SK-N-MC (cell line): ENCODE measurements at regions not wholly inside any gene's neighbourhood (a gene's known extent, or its start where the extent isn't known, plus 50 kb on each side); places are given as distances from the start of the nearest gene placed in this dataset.

Experiments
- DNase-seq: peaks from one replicate; pipeline ENCODE4 v3.0.0-alpha.2; 2011; ENCODE audit warnings: low read depth, low spot score
- H3K27ac ChIP-seq: fragments of 200-600 bp; sonication (generic); 2 replicates; pipeline ENCODE4 v1.5.1; 2016; ENCODE audit warnings: mixed run types
- H3K36me3 ChIP-seq: fragments of 200-600 bp; sonication (generic); 2 replicates; pipeline ENCODE4 v1.6.1; 2017; ENCODE audit warnings: antibody characterized with exemption, low read length, mixed read lengths; ENCODE audit not compliant: insufficient read depth
- H3K4me3 ChIP-seq: fragments of 200-600 bp; sonication (generic); 2 replicates; pipeline ENCODE4 v1.5.1; 2016
- H3K9ac ChIP-seq: fragments of 200-600 bp; sonication (generic); 2 replicates; pipeline ENCODE4 v1.8.0; 2017; ENCODE audit warnings: mixed run types, mixed read lengths; ENCODE audit not compliant: insufficient read length
- H3K9me3 ChIP-seq: fragments of 200-600 bp; sonication (generic); 2 replicates; pipeline ENCODE4 v1.6.1; 2017; ENCODE audit warnings: low read depth, mild to moderate bottlenecking, antibody characterized with exemption, low read length, moderate library complexity, mixed read lengths
- EZH2 ChIP-seq: fragments of 200-600 bp; sonication (generic); IDR thresholded peaks from one replicate; pipeline ENCODE4 v1.6.1; 2017; ENCODE audit warnings: antibody characterized with exemption
- FOXP2 ChIP-seq: optimal IDR thresholded peaks from 2 replicates; pipeline ENCODE3; 2011; ENCODE audit warnings: mild to moderate bottlenecking, moderate library complexity; ENCODE audit not compliant: insufficient read depth; ENCODE audit errors: extremely low read length, control extremely low read depth
- POLR2AphosphoS5 ChIP-seq: IDR thresholded peaks from 2 replicates; pipeline ENCODE4 v1.6.1; 2012; ENCODE audit warnings: mild to moderate bottlenecking, low read depth, low read length, borderline replicate concordance

GRCh38 chr13:21894091-21894490 is 223.2 kb downstream of the FGF9 start:
- H3K36me3 ChIP-seq, result no peaks in the 10 kb centered on the region
- TF ChIP-seq FOXP2 (no peak), EZH2 (no peak), POLR2AphosphoS5 (no peak)

GRCh38 chr13:21894703-21895699 is 224.1 kb downstream of the FGF9 start:
- no peaks in the 10 kb centered on the region for H3K9me3 ChIP-seq
- DNase-seq, result no peak
- no peak for TF ChIP-seq POLR2AphosphoS5
- TF ChIP-seq FOXP2, result no peak
- no peak for TF ChIP-seq EZH2
- H3K4me3 ChIP-seq, result no peak overlapping the region
- H3K27ac ChIP-seq, result no peak overlapping the region
- no peak overlapping the region for H3K9ac ChIP-seq
- H3K36me3 ChIP-seq, result no peaks in the 10 kb centered on the region

More at GRCh38 chr13:21894091-21894490, 223.2 kb downstream of the FGF9 start:
- H3K27ac ChIP-seq, result no peak overlapping the region
- no peaks in the 10 kb centered on the region for H3K9me3 ChIP-seq
- H3K4me3 ChIP-seq, result no peak overlapping the region
- no peak for DNase-seq
- H3K9ac ChIP-seq, result no peak overlapping the region

- no peak for DNase-seq
- Histone ChIP-seq H3K9me3 (no peaks in the 10 kb centered on the region), H3K36me3 (no peaks in the 10 kb centered on the region)
These were observed 224.9 kb downstream of the FGF9 start for GRCh38 chr13:21895779-21896178.

GRCh38 chr13:21897161-21897560 is 226.3 kb downstream of the FGF9 start:
- Histone ChIP-seq H3K9me3 (no peaks in the 10 kb centered on the region), H3K27ac (no peak overlapping the region), H3K9ac (no peak overlapping the region), H3K36me3 (no peaks in the 10 kb centered on the region), H3K4me3 (no peak overlapping the region)
- no peak for TF ChIP-seq POLR2AphosphoS5
- no peak for TF ChIP-seq FOXP2
- no peak for DNase-seq

More at GRCh38 chr13:21895779-21896178, 224.9 kb downstream of the FGF9 start:
- H3K4me3 ChIP-seq, result no peak overlapping the region
- no peak overlapping the region for H3K27ac ChIP-seq
- TF ChIP-seq FOXP2, result no peak
- TF ChIP-seq EZH2, result no peak
- no peak for TF ChIP-seq POLR2AphosphoS5
- H3K9ac ChIP-seq, result no peak overlapping the region

- Histone ChIP-seq H3K9ac (no peak overlapping the region), H3K27ac (no peak overlapping the region), H3K4me3 (no peak overlapping the region), H3K9me3 (no peaks in the 10 kb centered on the region), H3K36me3 (no peaks in the 10 kb centered on the region)
- DNase-seq, result no peak
- no peak for TF ChIP-seq POLR2AphosphoS5
- TF ChIP-seq FOXP2, result no peak
- TF ChIP-seq EZH2, result no peak
These were observed 227.6 kb downstream of the FGF9 start for GRCh38 chr13:21898459-21898858.

- Histone ChIP-seq H3K4me3 (no peak overlapping the region), H3K36me3 (no peaks in the 10 kb centered on the region), H3K9ac (no peak overlapping the region), H3K27ac (no peak overlapping the region), H3K9me3 (no peaks in the 10 kb centered on the region)
- DNase-seq, result no peak
- TF ChIP-seq FOXP2, result no peak
- TF ChIP-seq EZH2, result no peak
- no peak for TF ChIP-seq POLR2AphosphoS5
These were observed 228.1 kb downstream of the FGF9 start for GRCh38 chr13:21898945-21899344.

- Histone ChIP-seq H3K36me3 (no peaks in the 10 kb centered on the region), H3K27ac (no peak overlapping the region), H3K9ac (no peak overlapping the region), H3K9me3 (no peaks in the 10 kb centered on the region), H3K4me3 (no peak overlapping the region)
- no peak for DNase-seq
- no peak for TF ChIP-seq POLR2AphosphoS5
- no peak for TF ChIP-seq EZH2
- TF ChIP-seq FOXP2, result no peak
These were observed 230.5 kb downstream of the FGF9 start for GRCh38 chr13:21901336-21901735.

GRCh38 chr13:21901811-21902708 is 231.2 kb downstream of the FGF9 start:
- Histone ChIP-seq H3K9ac (no peak overlapping the region), H3K4me3 (no peak overlapping the region), H3K27ac (no peak overlapping the region), H3K36me3 (no peaks in the 10 kb centered on the region), H3K9me3 (no peaks in the 10 kb centered on the region)
- no peak for DNase-seq
- TF ChIP-seq POLR2AphosphoS5 (no peak), FOXP2 (no peak), EZH2 (no peak)
